ENCODE measurements at regions not wholly inside any gene's neighbourhood (a gene's known extent, or its start where the extent isn't known, plus 50 kb on each side); places are given as distances from the start of the nearest gene placed in this dataset.

GRCh38 chr5:116824751-116825438 is 250.3 kb upstream of the SEMA6A start:
- DNase-seq (ENCODE audit: low spot score) (no peak), ATAC-seq (no peak)
- TF ChIP-seq ZNF331 (CRISPR knock-in tag; IDR thresholded peaks at IDR 0.05; ENCODE audit: low read depth) (no peak), STAT1 (IDR thresholded peaks at IDR 0.05; ENCODE audit: unreplicated experiment) (no peak), ZNF114 (CRISPR knock-in tag; IDR thresholded peaks at IDR 0.05) (no peak), EZH2 (IDR thresholded peaks at IDR 0.05; ENCODE audit: low read depth, unreplicated experiment) (no peak), CTCF (conservative IDR thresholded peaks at IDR 0.05; ENCODE audit: low read depth in 2 of 2) (no peak), NANOG (IDR thresholded peaks at IDR 0.05; ENCODE audit: borderline replicate concordance) (no peak), REST (IDR thresholded peaks at IDR 0.05; ENCODE audit: unreplicated experiment) (no peak), JUNB (IDR thresholded peaks at IDR 0.05; ENCODE audit: unreplicated experiment) (no peak), POLR2AphosphoS5 (IDR thresholded peaks at IDR 0.05; ENCODE audit: low read depth) (no peak), EZH2phosphoT487 (IDR thresholded peaks at IDR 0.05; ENCODE audit: unreplicated experiment) (no peak)
- TF ChIP-seq, protein P1, sequence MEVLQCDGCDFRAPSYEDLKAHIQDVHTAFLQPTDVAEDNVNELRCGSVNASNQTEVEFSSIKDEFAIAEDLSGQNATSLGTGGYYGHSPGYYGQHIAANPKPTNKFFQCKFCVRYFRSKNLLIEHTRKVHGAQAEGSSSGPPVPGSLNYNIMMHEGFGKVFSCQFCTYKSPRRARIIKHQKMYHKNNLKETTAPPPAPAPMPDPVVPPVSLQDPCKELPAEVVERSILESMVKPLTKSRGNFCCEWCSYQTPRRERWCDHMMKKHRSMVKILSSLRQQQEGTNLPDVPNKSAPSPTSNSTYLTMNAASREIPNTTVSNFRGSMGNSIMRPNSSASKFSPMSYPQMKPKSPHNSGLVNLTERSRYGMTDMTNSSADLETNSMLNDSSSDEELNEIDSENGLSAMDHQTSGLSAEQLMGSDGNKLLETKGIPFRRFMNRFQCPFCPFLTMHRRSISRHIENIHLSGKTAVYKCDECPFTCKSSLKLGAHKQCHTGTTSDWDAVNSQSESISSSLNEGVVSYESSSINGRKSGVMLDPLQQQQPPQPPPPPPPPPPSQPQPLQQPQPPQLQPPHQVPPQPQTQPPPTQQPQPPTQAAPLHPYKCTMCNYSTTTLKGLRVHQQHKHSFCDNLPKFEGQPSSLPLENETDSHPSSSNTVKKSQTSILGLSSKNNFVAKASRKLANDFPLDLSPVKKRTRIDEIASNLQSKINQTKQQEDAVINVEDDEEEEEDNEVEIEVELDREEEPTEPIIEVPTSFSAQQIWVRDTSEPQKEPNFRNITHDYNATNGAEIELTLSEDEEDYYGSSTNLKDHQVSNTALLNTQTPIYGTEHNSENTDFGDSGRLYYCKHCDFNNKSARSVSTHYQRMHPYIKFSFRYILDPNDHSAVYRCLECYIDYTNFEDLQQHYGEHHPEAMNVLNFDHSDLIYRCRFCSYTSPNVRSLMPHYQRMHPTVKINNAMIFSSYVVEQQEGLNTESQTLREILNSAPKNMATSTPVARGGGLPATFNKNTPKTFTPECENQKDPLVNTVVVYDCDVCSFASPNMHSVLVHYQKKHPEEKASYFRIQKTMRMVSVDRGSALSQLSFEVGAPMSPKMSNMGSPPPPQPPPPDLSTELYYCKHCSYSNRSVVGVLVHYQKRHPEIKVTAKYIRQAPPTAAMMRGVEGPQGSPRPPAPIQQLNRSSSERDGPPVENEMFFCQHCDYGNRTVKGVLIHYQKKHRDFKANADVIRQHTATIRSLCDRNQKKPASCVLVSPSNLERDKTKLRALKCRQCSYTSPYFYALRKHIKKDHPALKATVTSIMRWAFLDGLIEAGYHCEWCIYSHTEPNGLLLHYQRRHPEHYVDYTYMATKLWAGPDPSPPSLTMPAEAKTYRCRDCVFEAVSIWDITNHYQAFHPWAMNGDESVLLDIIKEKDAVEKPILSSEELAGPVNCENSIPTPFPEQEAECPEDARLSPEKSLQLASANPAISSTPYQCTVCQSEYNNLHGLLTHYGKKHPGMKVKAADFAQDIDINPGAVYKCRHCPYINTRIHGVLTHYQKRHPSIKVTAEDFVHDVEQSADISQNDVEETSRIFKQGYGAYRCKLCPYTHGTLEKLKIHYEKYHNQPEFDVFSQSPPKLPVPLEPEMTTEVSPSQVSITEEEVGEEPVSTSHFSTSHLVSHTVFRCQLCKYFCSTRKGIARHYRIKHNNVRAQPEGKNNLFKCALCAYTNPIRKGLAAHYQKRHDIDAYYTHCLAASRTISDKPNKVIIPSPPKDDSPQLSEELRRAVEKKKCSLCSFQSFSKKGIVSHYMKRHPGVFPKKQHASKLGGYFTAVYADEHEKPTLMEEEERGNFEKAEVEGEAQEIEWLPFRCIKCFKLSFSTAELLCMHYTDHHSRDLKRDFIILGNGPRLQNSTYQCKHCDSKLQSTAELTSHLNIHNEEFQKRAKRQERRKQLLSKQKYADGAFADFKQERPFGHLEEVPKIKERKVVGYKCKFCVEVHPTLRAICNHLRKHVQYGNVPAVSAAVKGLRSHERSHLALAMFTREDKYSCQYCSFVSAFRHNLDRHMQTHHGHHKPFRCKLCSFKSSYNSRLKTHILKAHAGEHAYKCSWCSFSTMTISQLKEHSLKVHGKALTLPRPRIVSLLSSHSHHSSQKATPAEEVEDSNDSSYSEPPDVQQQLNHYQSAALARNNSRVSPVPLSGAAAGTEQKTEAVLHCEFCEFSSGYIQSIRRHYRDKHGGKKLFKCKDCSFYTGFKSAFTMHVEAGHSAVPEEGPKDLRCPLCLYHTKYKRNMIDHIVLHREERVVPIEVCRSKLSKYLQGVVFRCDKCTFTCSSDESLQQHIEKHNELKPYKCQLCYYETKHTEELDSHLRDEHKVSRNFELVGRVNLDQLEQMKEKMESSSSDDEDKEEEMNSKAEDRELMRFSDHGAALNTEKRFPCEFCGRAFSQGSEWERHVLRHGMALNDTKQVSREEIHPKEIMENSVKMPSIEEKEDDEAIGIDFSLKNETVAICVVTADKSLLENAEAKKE (CRISPR knock-in tag; IDR thresholded peaks at IDR 0.05), result no peak
- TF ChIP-seq, protein P2, sequence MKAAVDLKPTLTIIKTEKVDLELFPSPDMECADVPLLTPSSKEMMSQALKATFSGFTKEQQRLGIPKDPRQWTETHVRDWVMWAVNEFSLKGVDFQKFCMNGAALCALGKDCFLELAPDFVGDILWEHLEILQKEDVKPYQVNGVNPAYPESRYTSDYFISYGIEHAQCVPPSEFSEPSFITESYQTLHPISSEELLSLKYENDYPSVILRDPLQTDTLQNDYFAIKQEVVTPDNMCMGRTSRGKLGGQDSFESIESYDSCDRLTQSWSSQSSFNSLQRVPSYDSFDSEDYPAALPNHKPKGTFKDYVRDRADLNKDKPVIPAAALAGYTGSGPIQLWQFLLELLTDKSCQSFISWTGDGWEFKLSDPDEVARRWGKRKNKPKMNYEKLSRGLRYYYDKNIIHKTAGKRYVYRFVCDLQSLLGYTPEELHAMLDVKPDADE (IDR thresholded peaks at IDR 0.05), result no peak
- Mint-ChIP-seq H3K4me3 (no peak overlapping the region), H3K27me3 (ENCODE audit: insufficient read depth, low read depth, poor library complexity) (peaks cover 5% of the 10 kb centered on the region), H3K27ac (no peak overlapping the region; the same call in 1 of the 2 replicates), H3K4me1 (peaks cover 25% of the 10 kb centered on the region), H3K9me3 (no peaks in the 10 kb centered on the region), H3K36me3 (ENCODE audit: low read depth) (no peaks in the 10 kb centered on the region)
- Histone ChIP-seq H3K4me3 (no peak overlapping the region), H3F3A (replicated peaks; ENCODE audit: low read depth) (peaks cover 10% of the 10 kb centered on the region; the same call in 1 of the 2 replicates), H3K36me3 (ENCODE audit: insufficient read depth) (no peaks in the 10 kb centered on the region), H2AFZ (no peak overlapping the region), H4K20me1 (replicated peaks; ENCODE audit: insufficient read depth) (no peaks in the 10 kb centered on the region), H3K4me1 (ENCODE audit: insufficient read depth) (peaks cover 39% of the 10 kb centered on the region), H3K4me2 (no peak overlapping the region), H3K9me2 (ENCODE audit: insufficient read depth) (no peaks in the 10 kb centered on the region), H3K27ac (ENCODE audit: low read depth) (no peak overlapping the region), H3K79me2 (replicated peaks; ENCODE audit: insufficient read depth) (no peaks in the 10 kb centered on the region), H3K27me3 (ENCODE audit: insufficient read depth) (no peaks in the 10 kb centered on the region)

All from GM23338 (cell line).